ENCODE measurements at regions not wholly inside any gene's neighbourhood (a gene's known extent, or its start where the extent isn't known, plus 50 kb on each side); places are given as distances from the start of the nearest gene placed in this dataset.

GRCh38 chr12:66044731-66045130 is 85.8 kb downstream of the LLPH start:
- peaks cover 56% of the 10 kb centered on the region for H3K4me1 Mint-ChIP-seq (ENCODE audit: low read depth)
- peak; percentile 47 for DNase-seq
- H3K4me3 Mint-ChIP-seq, result peak overlapping the region; percentile 22; the same call in 1 of the 2 replicates
- no peaks in the 10 kb centered on the region for H3K27me3 Mint-ChIP-seq (ENCODE audit: insufficient read depth)
- TF ChIP-seq CTCF (IDR thresholded peaks at IDR 0.05), result no peak
- peak overlapping the region; percentile 55 for H3K27ac Mint-ChIP-seq
- no peaks in the 10 kb centered on the region for H3K9me3 Mint-ChIP-seq
- no peaks in the 10 kb centered on the region for H3K36me3 Mint-ChIP-seq (ENCODE audit: low read depth)

GRCh38 chr12:66043035-66043434 is 87.5 kb downstream of the LLPH start:
- peaks cover 47% of the 10 kb centered on the region for H3K4me1 Mint-ChIP-seq (ENCODE audit: low read depth)
- H3K9me3 Mint-ChIP-seq, result no peaks in the 10 kb centered on the region
- no peak for TF ChIP-seq CTCF (IDR thresholded peaks at IDR 0.05)
- no peaks in the 10 kb centered on the region for H3K27me3 Mint-ChIP-seq (ENCODE audit: insufficient read depth)
- no peak for DNase-seq
- no peak overlapping the region for H3K4me3 Mint-ChIP-seq
- H3K27ac Mint-ChIP-seq, result no peak overlapping the region
- H3K36me3 Mint-ChIP-seq (ENCODE audit: low read depth), result no peaks in the 10 kb centered on the region

GRCh38 chr12:66041651-66042363 is 88.7 kb downstream of the LLPH start:
- no peaks in the 10 kb centered on the region for H3K9me3 Mint-ChIP-seq
- H3K4me1 Mint-ChIP-seq (ENCODE audit: low read depth), result peaks cover 43% of the 10 kb centered on the region
- DNase-seq, result no peak
- no peak for TF ChIP-seq CTCF (IDR thresholded peaks at IDR 0.05)
- H3K27me3 Mint-ChIP-seq (ENCODE audit: insufficient read depth), result no peaks in the 10 kb centered on the region
- H3K27ac Mint-ChIP-seq, result no peak overlapping the region
- no peaks in the 10 kb centered on the region for H3K36me3 Mint-ChIP-seq (ENCODE audit: low read depth)
- H3K4me3 Mint-ChIP-seq, result no peak overlapping the region

- Mint-ChIP-seq H3K4me1 (ENCODE audit: low read depth) (peaks cover 38% of the 10 kb centered on the region), H3K9me3 (no peaks in the 10 kb centered on the region), H3K4me3 (peak overlapping the region; percentile 38), H3K27ac (peak overlapping the region; percentile 74), H3K27me3 (ENCODE audit: insufficient read depth) (no peaks in the 10 kb centered on the region; the same call in 1 of the 2 replicates), H3K36me3 (ENCODE audit: low read depth) (no peaks in the 10 kb centered on the region)
- DNase-seq, result peak; percentile 97
- TF ChIP-seq CTCF (IDR thresholded peaks at IDR 0.05), result no peak
Observed at GRCh38 chr12:66036317-66036716, 94.2 kb downstream of the LLPH start.

GRCh38 chr12:66035288-66035966 is 95.1 kb downstream of the LLPH start:
- peaks cover 32% of the 10 kb centered on the region for H3K4me1 Mint-ChIP-seq (ENCODE audit: low read depth)

More at GRCh38 chr12:66035288-66035966, 95.1 kb downstream of the LLPH start:
- Mint-ChIP-seq H3K4me3 (no peak overlapping the region), H3K36me3 (ENCODE audit: low read depth) (no peaks in the 10 kb centered on the region), H3K27me3 (ENCODE audit: insufficient read depth) (no peaks in the 10 kb centered on the region; the same call in 1 of the 2 replicates), H3K9me3 (no peaks in the 10 kb centered on the region), H3K27ac (peak overlapping the region; percentile 74)
- TF ChIP-seq CTCF (IDR thresholded peaks at IDR 0.05), result peak; percentile 82
- peak; percentile 66 for DNase-seq
